ENCODE measurements at regions not wholly inside any gene's neighbourhood (a gene's known extent, or its start where the extent isn't known, plus 50 kb on each side); places are given as distances from the start of the nearest gene placed in this dataset.

- TF ChIP-seq PAX5 (IDR thresholded peaks at IDR 0.05; ENCODE audit: borderline replicate concordance, low read depth, low read length) (no peak), CHD4 (IDR thresholded peaks at IDR 0.05) (no peak), GABPA (IDR thresholded peaks at IDR 0.05; ENCODE audit: low read depth) (no peak), SUZ12 (IDR thresholded peaks at IDR 0.05; ENCODE audit: unreplicated experiment) (no peak), E2F8 (IDR thresholded peaks at IDR 0.05; ENCODE audit: low read depth, partially characterized antibody) (no peak), BCLAF1 (IDR thresholded peaks at IDR 0.05) (no peak), BMI1 (IDR thresholded peaks at IDR 0.05; ENCODE audit: borderline replicate concordance) (no peak), ZNF384 (IDR thresholded peaks at IDR 0.05; ENCODE audit: borderline replicate concordance, low read depth, low read length) (no peak)
These were observed 86.0 kb downstream of the GCNT4 start (continued) for GRCh38 chr5:74966141-74967026.
